ENCODE measurements at regions not wholly inside any gene's neighbourhood (a gene's known extent, or its start where the extent isn't known, plus 50 kb on each side); places are given as distances from the start of the nearest gene placed in this dataset.

- no peak overlapping the region for H3K4me3 ChIP-seq (ENCODE audit: low read length in 3 of 3)
- no peak overlapping the region for H3K9ac ChIP-seq (ENCODE audit: low read length in 3 of 3)
- no peaks in the 10 kb centered on the region for H3K36me3 ChIP-seq (ENCODE audit: control insufficient read depth in 2 of 3, insufficient read depth in 3 of 3, low read length in 3 of 3)
- H3K27me3 ChIP-seq (ENCODE audit: control insufficient read depth, insufficient read depth, low read length) = no peaks in the 10 kb centered on the region
- intact Hi-C loops (cut with DNase I) = no loop called here
- TF ChIP-seq CTCF (IDR thresholded peaks at IDR 0.05; ENCODE audit: borderline replicate concordance, extremely low read depth, insufficient read depth) = no peak
- no peak for FAIRE-seq
- H3K9me3 ChIP-seq (ENCODE audit: control insufficient read depth in 2 of 3, insufficient read depth in 1 of 3, low read length in 3 of 3) = no peaks in the 10 kb centered on the region
- no peaks in the 10 kb centered on the region for H3K4me1 ChIP-seq (ENCODE audit: control insufficient read depth in 2 of 3, insufficient read depth in 2 of 3, low read depth in 1 of 3, low read length in 3 of 3)
- H3K27ac ChIP-seq (ENCODE audit: low read depth in 2 of 2, low read length in 2 of 2) = no peak overlapping the region
- DNase-seq = no peak
Observed at GRCh38 chr2:219876931-219877330, 249.5 kb downstream of the SLC4A3 start.

GRCh38 chr2:219877728-219878127, 250.3 kb downstream of the SLC4A3 start:
- FAIRE-seq (no peak), DNase-seq (peak in 2 of 5 donors; percentile 18 to 20)
- Histone ChIP-seq H3K36me3 (ENCODE audit: control insufficient read depth in 2 of 3, insufficient read depth in 3 of 3, low read length in 3 of 3) (no peaks in the 10 kb centered on the region), H3K4me3 (ENCODE audit: low read length in 3 of 3) (no peak overlapping the region), H3K27ac (ENCODE audit: low read depth in 2 of 2, low read length in 2 of 2) (no peak overlapping the region), H3K9ac (ENCODE audit: low read length in 3 of 3) (no peak overlapping the region), H3K4me1 (ENCODE audit: control insufficient read depth in 2 of 3, insufficient read depth in 2 of 3, low read depth in 1 of 3, low read length in 3 of 3) (no peaks in the 10 kb centered on the region), H3K27me3 (ENCODE audit: control insufficient read depth, insufficient read depth, low read length) (no peaks in the 10 kb centered on the region), H3K9me3 (ENCODE audit: control insufficient read depth in 2 of 3, insufficient read depth in 1 of 3, low read length in 3 of 3) (no peaks in the 10 kb centered on the region)
- TF ChIP-seq CTCF (IDR thresholded peaks at IDR 0.05; ENCODE audit: borderline replicate concordance, extremely low read depth, insufficient read depth) = no peak
- intact Hi-C loops (cut with DNase I) = no loop called here

- Histone ChIP-seq H3K4me3 (ENCODE audit: low read length in 3 of 3) (no peak overlapping the region), H3K27ac (ENCODE audit: low read depth in 2 of 2, low read length in 2 of 2) (no peak overlapping the region), H3K27me3 (ENCODE audit: control insufficient read depth, insufficient read depth, low read length) (no peaks in the 10 kb centered on the region), H3K4me1 (ENCODE audit: control insufficient read depth in 2 of 3, insufficient read depth in 2 of 3, low read depth in 1 of 3, low read length in 3 of 3) (no peaks in the 10 kb centered on the region), H3K9ac (ENCODE audit: low read length in 3 of 3) (no peak overlapping the region), H3K9me3 (ENCODE audit: control insufficient read depth in 2 of 3, insufficient read depth in 1 of 3, low read length in 3 of 3) (no peaks in the 10 kb centered on the region), H3K36me3 (ENCODE audit: control insufficient read depth in 2 of 3, insufficient read depth in 3 of 3, low read length in 3 of 3) (no peaks in the 10 kb centered on the region)
- FAIRE-seq = no peak
- DNase-seq = no peak
- TF ChIP-seq CTCF (IDR thresholded peaks at IDR 0.05; ENCODE audit: borderline replicate concordance, extremely low read depth, insufficient read depth) = no peak
- intact Hi-C loops (cut with DNase I) = no loop called here
Observed at GRCh38 chr2:219878516-219878915, 251.1 kb downstream of the SLC4A3 start.

- Histone ChIP-seq H3K9ac (ENCODE audit: low read length in 3 of 3) (no peak overlapping the region), H3K36me3 (ENCODE audit: control insufficient read depth in 2 of 3, insufficient read depth in 3 of 3, low read length in 3 of 3) (no peaks in the 10 kb centered on the region), H3K4me1 (ENCODE audit: control insufficient read depth in 2 of 3, insufficient read depth in 2 of 3, low read depth in 1 of 3, low read length in 3 of 3) (no peaks in the 10 kb centered on the region), H3K27me3 (ENCODE audit: control insufficient read depth, insufficient read depth, low read length) (no peaks in the 10 kb centered on the region), H3K4me3 (ENCODE audit: low read length in 3 of 3) (no peak overlapping the region), H3K27ac (ENCODE audit: low read depth in 2 of 2, low read length in 2 of 2) (no peak overlapping the region), H3K9me3 (ENCODE audit: control insufficient read depth in 2 of 3, insufficient read depth in 1 of 3, low read length in 3 of 3) (no peaks in the 10 kb centered on the region)
- no peak for TF ChIP-seq CTCF (IDR thresholded peaks at IDR 0.05; ENCODE audit: borderline replicate concordance, extremely low read depth, insufficient read depth)
- intact Hi-C loops (cut with DNase I) = no loop called here
- FAIRE-seq (no peak), DNase-seq (no peak)
Observed at GRCh38 chr2:219881851-219882250, 254.4 kb downstream of the SLC4A3 start.

Measured in kidney (tissue), 13 donors.